H1 (cell line): ENCODE measurements at regions not wholly inside any gene's neighbourhood (a gene's known extent, or its start where the extent isn't known, plus 50 kb on each side); places are given as distances from the start of the nearest gene placed in this dataset.

Experiments used
- BCL11A ChIP-seq, 2 experiments: IDR thresholded peaks; one replicate each; pipeline ENCODE4 v1.6.1; 2011; ENCODE audit warnings: low read depth in 2 of 2, low read length in 2 of 2, mild to moderate bottlenecking in 2 of 2
- EP300 ChIP-seq, 2 experiments: IDR thresholded peaks; 1 replicate in 1 of 2; 2 replicates in 1 of 2; pipeline ENCODE4 v1.6.1; 2011 to 2012; ENCODE audit warnings: low read depth in 2 of 2, low read length in 2 of 2, mild to moderate bottlenecking in 2 of 2, borderline replicate concordance in 1 of 2, inconsistent platforms in 1 of 2, moderate library complexity in 1 of 2
- PHF8 ChIP-seq: fragments of 200-600 bp; sonication (generic); conservative IDR thresholded peaks from 2 replicates; pipeline ENCODE4 v1.7.1; 2012; ENCODE audit warnings: low read depth, mild to moderate bottlenecking, inconsistent platforms, low read length, moderate library complexity
- POU5F1 ChIP-seq: IDR thresholded peaks from 2 replicates; pipeline ENCODE4 v1.6.1; 2011; ENCODE audit warnings: low read depth, mild to moderate bottlenecking, low read length, moderate library complexity
- SAP30 ChIP-seq: fragments of 300-600 bp; sonication (generic); IDR thresholded peaks from 2 replicates; pipeline ENCODE4 v1.7.1; 2012; ENCODE audit warnings: low read length, moderate library complexity, mild to moderate bottlenecking, inconsistent platforms; ENCODE audit not compliant: insufficient read depth, insufficient replicate concordance
- SIX5 ChIP-seq: IDR thresholded peaks from 2 replicates; pipeline ENCODE4 v1.6.1; 2011; ENCODE audit warnings: mild to moderate bottlenecking, low read depth, low read length
- YY1 ChIP-seq: IDR thresholded peaks from 2 replicates; pipeline ENCODE4 v1.6.1; 2011; ENCODE audit warnings: low read depth, mild to moderate bottlenecking, low read length
- TF ChIP-seq, protein P1 (sequence below): IDR thresholded peaks from 2 replicates; pipeline ENCODE4 v1.6.1; 2012; ENCODE audit warnings: inconsistent platforms

DNA sequence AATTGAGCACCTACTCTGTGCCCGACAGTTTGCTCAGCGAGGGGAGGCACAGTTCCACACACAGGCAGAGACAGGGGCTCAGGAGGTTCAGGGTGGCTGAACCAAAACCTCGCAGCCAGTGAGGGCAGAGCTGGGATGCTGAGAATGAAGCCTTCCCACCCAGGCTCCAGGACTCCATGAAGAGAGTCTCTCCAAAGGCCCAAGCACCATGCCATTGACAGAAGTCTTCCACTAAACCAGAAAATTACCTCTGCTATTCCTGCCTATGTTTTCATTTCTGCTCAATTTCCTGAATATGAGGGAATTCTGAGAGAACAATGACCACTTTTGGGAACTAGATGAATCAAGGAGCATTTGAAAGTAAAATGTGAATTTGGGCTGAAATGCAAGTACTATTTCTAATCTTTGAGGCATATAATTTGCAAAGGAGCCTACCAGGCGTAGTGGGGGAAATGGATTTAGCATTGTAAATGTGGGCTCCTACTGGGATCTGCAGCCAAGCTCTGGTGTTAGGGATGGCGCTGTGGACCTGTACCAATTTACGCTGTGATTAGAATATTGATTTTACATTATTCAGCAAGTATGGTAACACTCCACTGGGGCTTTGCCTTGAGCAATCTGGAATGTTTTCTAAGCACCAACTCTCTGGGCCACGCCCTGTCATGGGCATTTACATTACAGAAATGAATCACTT, 91.9 kb downstream of the DRD1 start (continued):
- TF ChIP-seq YY1 (no peak), SIX5 (no peak), POU5F1 (no peak), BCL11A (IDR thresholded peaks at IDR 0.05; ENCODE audit: low read depth in 2 of 2, low read length in 2 of 2) (no peak), PHF8 (no peak), EP300 (IDR thresholded peaks at IDR 0.05; ENCODE audit: borderline replicate concordance in 1 of 2, low read depth in 2 of 2, low read length in 2 of 2) (no peak), SAP30 (no peak)
- TF ChIP-seq, protein P1, sequence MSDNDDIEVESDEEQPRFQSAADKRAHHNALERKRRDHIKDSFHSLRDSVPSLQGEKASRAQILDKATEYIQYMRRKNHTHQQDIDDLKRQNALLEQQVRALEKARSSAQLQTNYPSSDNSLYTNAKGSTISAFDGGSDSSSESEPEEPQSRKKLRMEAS = no peak
